Panc1 (cell line): ENCODE measurements at regions not wholly inside any gene's neighbourhood (a gene's known extent, or its start where the extent isn't known, plus 50 kb on each side); places are given as distances from the start of the nearest gene placed in this dataset.

Experiments
- POLR2AphosphoS5 ChIP-seq: IDR thresholded peaks from 2 replicates; pipeline ENCODE4 v1.6.1; 2012; ENCODE audit warnings: mild to moderate bottlenecking, low read depth, low read length, moderate library complexity
- TF ChIP-seq, protein P1 (sequence below): fragments of 450-650 bp; IDR thresholded peaks from 2 replicates; pipeline ENCODE4 v1.5.1; 2017; ENCODE audit warnings: mild to moderate bottlenecking

DNA sequence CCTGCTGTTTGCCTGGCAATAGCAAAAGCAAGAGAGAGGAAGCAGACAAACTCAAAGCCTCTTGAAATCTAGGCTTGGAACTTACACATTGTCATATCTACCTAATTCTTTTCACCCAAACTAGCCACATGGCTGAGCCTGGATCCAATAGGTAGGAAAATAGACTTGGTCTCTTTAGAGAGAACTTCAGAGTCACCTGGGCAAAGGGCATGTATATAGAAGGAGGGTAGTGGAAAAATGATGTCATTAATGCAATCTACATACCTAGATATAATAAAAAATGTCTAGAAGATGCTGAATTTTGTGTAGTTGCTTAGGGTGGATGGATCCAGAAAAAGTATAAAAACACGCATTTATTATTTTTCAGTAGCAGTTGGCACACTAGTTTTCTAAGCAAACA is 237.0 kb upstream of the GEMIN8 start:
- TF ChIP-seq, protein P1, sequence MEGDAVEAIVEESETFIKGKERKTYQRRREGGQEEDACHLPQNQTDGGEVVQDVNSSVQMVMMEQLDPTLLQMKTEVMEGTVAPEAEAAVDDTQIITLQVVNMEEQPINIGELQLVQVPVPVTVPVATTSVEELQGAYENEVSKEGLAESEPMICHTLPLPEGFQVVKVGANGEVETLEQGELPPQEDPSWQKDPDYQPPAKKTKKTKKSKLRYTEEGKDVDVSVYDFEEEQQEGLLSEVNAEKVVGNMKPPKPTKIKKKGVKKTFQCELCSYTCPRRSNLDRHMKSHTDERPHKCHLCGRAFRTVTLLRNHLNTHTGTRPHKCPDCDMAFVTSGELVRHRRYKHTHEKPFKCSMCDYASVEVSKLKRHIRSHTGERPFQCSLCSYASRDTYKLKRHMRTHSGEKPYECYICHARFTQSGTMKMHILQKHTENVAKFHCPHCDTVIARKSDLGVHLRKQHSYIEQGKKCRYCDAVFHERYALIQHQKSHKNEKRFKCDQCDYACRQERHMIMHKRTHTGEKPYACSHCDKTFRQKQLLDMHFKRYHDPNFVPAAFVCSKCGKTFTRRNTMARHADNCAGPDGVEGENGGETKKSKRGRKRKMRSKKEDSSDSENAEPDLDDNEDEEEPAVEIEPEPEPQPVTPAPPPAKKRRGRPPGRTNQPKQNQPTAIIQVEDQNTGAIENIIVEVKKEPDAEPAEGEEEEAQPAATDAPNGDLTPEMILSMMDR, result no peak
- TF ChIP-seq POLR2AphosphoS5, result no peak
